SJSA1 (cell line): ENCODE measurements at regions not wholly inside any gene's neighbourhood (a gene's known extent, or its start where the extent isn't known, plus 50 kb on each side); places are given as distances from the start of the nearest gene placed in this dataset.
"Not testable (repeated sequence)": the region's sequence is repeated elsewhere in the genome, so short reads cannot be mapped to it uniquely, and the experiment has no call there.

Experiments
- DNase-seq, 2 experiments: peaks; one replicate each; pipeline ENCODE4 v3.0.0-alpha.2; 2015 to 2020; ENCODE audit warnings: low spot score in 2 of 2, low read depth in 1 of 2
- H3K27ac ChIP-seq: fragments of 250-450 bp; sonication (Bioruptor Pico); 2 replicates; pipeline ENCODE4 v1.5.1; 2020; ENCODE audit warnings: mild to moderate bottlenecking, moderate library complexity
- H3K27me3 ChIP-seq: fragments of 250-450 bp; sonication (Bioruptor Pico); replicated peaks from 2 replicates; pipeline ENCODE4 v1.5.1; 2020; ENCODE audit warnings: mild to moderate bottlenecking, moderate library complexity
- H3K36me3 ChIP-seq: fragments of 250-450 bp; sonication (Bioruptor Pico); 2 replicates; pipeline ENCODE4 v1.5.1; 2020; ENCODE audit warnings: mild to moderate bottlenecking
- H3K4me1 ChIP-seq: fragments of 250-450 bp; sonication (Bioruptor Pico); replicated peaks from 2 replicates; pipeline ENCODE4 v1.6.1; 2021; ENCODE audit warnings: mild to moderate bottlenecking
- H3K4me3 ChIP-seq: fragments of 250-450 bp; sonication (Bioruptor Pico); 2 replicates; pipeline ENCODE4 v1.5.1; 2020; ENCODE audit warnings: mild to moderate bottlenecking
- H3K9me3 ChIP-seq: fragments of 250-450 bp; sonication (Bioruptor Pico); replicated peaks from 2 replicates; pipeline ENCODE4 v1.5.1; 2020; ENCODE audit warnings: mild to moderate bottlenecking

- H3K9me3 ChIP-seq, H3K27ac ChIP-seq, DNase-seq, H3K27me3 ChIP-seq, H3K36me3 ChIP-seq, H3K4me3 ChIP-seq, H3K4me1 ChIP-seq: not testable (repeated sequence)
Observed at GRCh38 chr5:138678826-138679225, 74.4 kb upstream of the CTNNA1 start.

- Histone ChIP-seq H3K9me3 (0 out of 2 replicates have a peak, but pooled peaks cover 3% of the 10 kb centered on the region), H3K4me3 (no peak overlapping the region), H3K27ac (no peak overlapping the region), H3K27me3 (no peaks in the 10 kb centered on the region; the same call in 1 of the 2 replicates), H3K4me1 (no peaks in the 10 kb centered on the region), H3K36me3 (no peaks in the 10 kb centered on the region)
- DNase-seq = no peak
Observed at GRCh38 chr5:138677782-138678181, 75.4 kb upstream of the CTNNA1 start.

GRCh38 chr5:138676556-138677193 is 76.5 kb upstream of the CTNNA1 start:
- Histone ChIP-seq H3K9me3 (0 out of 2 replicates have a peak, but pooled peaks cover 3% of the 10 kb centered on the region), H3K4me1 (no peaks in the 10 kb centered on the region), H3K27ac (no peak overlapping the region), H3K4me3 (no peak overlapping the region), H3K27me3 (no peaks in the 10 kb centered on the region; the same call in 1 of the 2 replicates), H3K36me3 (no peaks in the 10 kb centered on the region)
- no peak for DNase-seq

- no peak overlapping the region for H3K27ac ChIP-seq
- no peaks in the 10 kb centered on the region; the same call in 1 of the 2 replicates for H3K27me3 ChIP-seq
- no peak overlapping the region for H3K4me3 ChIP-seq
- DNase-seq = no peak
- 0 out of 2 replicates have a peak, but pooled peaks cover 3% of the 10 kb centered on the region for H3K9me3 ChIP-seq
- no peaks in the 10 kb centered on the region for H3K4me1 ChIP-seq
- H3K36me3 ChIP-seq = no peaks in the 10 kb centered on the region
Observed at GRCh38 chr5:138676002-138676401, 77.2 kb upstream of the CTNNA1 start.

GRCh38 chr5:138668451-138669380 is 84.5 kb upstream of the CTNNA1 start:
- DNase-seq = no peak
- no peak overlapping the region for H3K4me3 ChIP-seq
- H3K9me3 ChIP-seq = no peaks in the 10 kb centered on the region
- H3K4me1 ChIP-seq = peaks cover 6% of the 10 kb centered on the region
- H3K27me3 ChIP-seq = no peaks in the 10 kb centered on the region
- no peak overlapping the region for H3K27ac ChIP-seq
- H3K36me3 ChIP-seq = no peaks in the 10 kb centered on the region

GRCh38 chr5:138667782-138668331 is 85.4 kb upstream of the CTNNA1 start:
- H3K27ac ChIP-seq, H3K4me1 ChIP-seq, H3K4me3 ChIP-seq, DNase-seq, H3K9me3 ChIP-seq, H3K27me3 ChIP-seq, H3K36me3 ChIP-seq: not testable (repeated sequence)

GRCh38 chr5:138666226-138666742 is 86.9 kb upstream of the CTNNA1 start:
- H3K4me1 ChIP-seq = peaks cover 6% of the 10 kb centered on the region
- H3K27me3 ChIP-seq = no peaks in the 10 kb centered on the region
- no peak for DNase-seq
- no peaks in the 10 kb centered on the region for H3K36me3 ChIP-seq
- H3K4me3 ChIP-seq = no peak overlapping the region
- H3K27ac ChIP-seq = no peak overlapping the region
- H3K9me3 ChIP-seq = no peaks in the 10 kb centered on the region

- no peaks in the 10 kb centered on the region for H3K36me3 ChIP-seq
- H3K4me1 ChIP-seq = peaks cover 6% of the 10 kb centered on the region
- no peaks in the 10 kb centered on the region for H3K27me3 ChIP-seq
- DNase-seq = no peak
- no peak overlapping the region for H3K4me3 ChIP-seq
- no peak overlapping the region for H3K27ac ChIP-seq
- no peaks in the 10 kb centered on the region for H3K9me3 ChIP-seq
Observed at GRCh38 chr5:138665261-138665660, 88.0 kb upstream of the CTNNA1 start.

- Histone ChIP-seq H3K4me1 (peaks cover 6% of the 10 kb centered on the region), H3K36me3 (no peaks in the 10 kb centered on the region), H3K9me3 (no peaks in the 10 kb centered on the region), H3K4me3 (no peak overlapping the region), H3K27ac (no peak overlapping the region), H3K27me3 (no peaks in the 10 kb centered on the region)
- DNase-seq = no peak
Observed at GRCh38 chr5:138664276-138664943, 88.8 kb upstream of the CTNNA1 start.

GRCh38 chr5:138663561-138663960 is 88.4 kb upstream of the HSPA9 start:
- no peaks in the 10 kb centered on the region for H3K27me3 ChIP-seq
- no peak overlapping the region for H3K4me3 ChIP-seq
- H3K36me3 ChIP-seq = no peaks in the 10 kb centered on the region
- no peak overlapping the region for H3K27ac ChIP-seq
- H3K9me3 ChIP-seq = no peaks in the 10 kb centered on the region
- H3K4me1 ChIP-seq = no peaks in the 10 kb centered on the region
- no peak for DNase-seq

GRCh38 chr5:138663009-138663408 is 87.8 kb upstream of the HSPA9 start:
- Histone ChIP-seq H3K9me3 (no peaks in the 10 kb centered on the region), H3K27me3 (no peaks in the 10 kb centered on the region), H3K4me1 (no peaks in the 10 kb centered on the region), H3K27ac (no peak overlapping the region), H3K4me3 (no peak overlapping the region), H3K36me3 (no peaks in the 10 kb centered on the region)
- no peak for DNase-seq

GRCh38 chr5:138662599-138662998 is 87.4 kb upstream of the HSPA9 start:
- Histone ChIP-seq H3K4me1 (no peaks in the 10 kb centered on the region), H3K36me3 (no peaks in the 10 kb centered on the region), H3K9me3 (no peaks in the 10 kb centered on the region), H3K27ac (no peak overlapping the region), H3K4me3 (no peak overlapping the region), H3K27me3 (no peaks in the 10 kb centered on the region)
- no peak for DNase-seq

GRCh38 chr5:138661991-138662434 is 86.8 kb upstream of the HSPA9 start:
- Histone ChIP-seq H3K27ac (no peak overlapping the region), H3K4me1 (no peaks in the 10 kb centered on the region), H3K9me3 (no peaks in the 10 kb centered on the region), H3K4me3 (no peak overlapping the region), H3K27me3 (no peaks in the 10 kb centered on the region), H3K36me3 (no peaks in the 10 kb centered on the region)
- DNase-seq = no peak
